AG09309 (cell line): ENCODE measurements at regions not wholly inside any gene's neighbourhood (a gene's known extent, or its start where the extent isn't known, plus 50 kb on each side); places are given as distances from the start of the nearest gene placed in this dataset.
A peak's percentile ranks its signal among the peaks of the same experiment; 100 is the strongest.

Experiments used
- DNase-seq: peaks from one replicate; pipeline ENCODE4 v3.0.0-alpha.2; 2010; ENCODE audit warnings: low read depth
- H3K4me3 ChIP-seq: 2 replicates; pipeline ENCODE4 v1.5.1; 2011; ENCODE audit warnings: mild to moderate bottlenecking, low read depth, low read length, moderate library complexity; ENCODE audit not compliant: control insufficient read depth
- CTCF ChIP-seq: IDR thresholded peaks from 2 replicates; pipeline ENCODE4 v1.5.1; 2011; ENCODE audit warnings: mild to moderate bottlenecking, low read depth, low read length, inconsistent platforms; ENCODE audit not compliant: insufficient read depth, control insufficient read depth; ENCODE audit errors: missing control alignments

GRCh38 chr3:197438906-197439305, 116.9 kb downstream of the BDH1 start:
- no peak for DNase-seq
- no peak for TF ChIP-seq CTCF

GRCh38 chr3:197435426-197435825, 120.3 kb downstream of the BDH1 start:
- no peak for TF ChIP-seq CTCF
- no peak for DNase-seq
- H3K4me3 ChIP-seq: no peak overlapping the region

More at GRCh38 chr3:197438906-197439305, 116.9 kb downstream of the BDH1 start:
- H3K4me3 ChIP-seq: no peak overlapping the region

GRCh38 chr3:197434830-197435229, 120.9 kb downstream of the BDH1 start:
- H3K4me3 ChIP-seq: no peak overlapping the region
- DNase-seq: no peak
- TF ChIP-seq CTCF: no peak

GRCh38 chr3:197432384-197433127, 123.2 kb downstream of the BDH1 start:
- H3K4me3 ChIP-seq: no peak overlapping the region
- no peak for DNase-seq
- no peak for TF ChIP-seq CTCF

GRCh38 chr3:197431346-197431910, 124.3 kb downstream of the BDH1 start:
- DNase-seq: no peak
- no peak for TF ChIP-seq CTCF
- H3K4me3 ChIP-seq: no peak overlapping the region

- peak; percentile 48 for DNase-seq
- no peak overlapping the region for H3K4me3 ChIP-seq
- TF ChIP-seq CTCF: no peak
Measured at GRCh38 chr3:197430934-197431333, 124.8 kb downstream of the BDH1 start.

- DNase-seq: no peak
- no peak overlapping the region for H3K4me3 ChIP-seq
- no peak for TF ChIP-seq CTCF
Measured at GRCh38 chr3:197430502-197430901, 125.3 kb downstream of the BDH1 start.
